NCI-H187 (cell line): ENCODE measurements at regions not wholly inside any gene's neighbourhood (a gene's known extent, or its start where the extent isn't known, plus 50 kb on each side); places are given as distances from the start of the nearest gene placed in this dataset.
"Not testable (repeated sequence)": the region's sequence is repeated elsewhere in the genome, so short reads cannot be mapped to it uniquely, and the experiment has no call there.

Experiments
- DNase-seq, 2 experiments: peaks; one replicate each; lab custom pipeline; 2025; lab: John Stamatoyannopoulos, UW

DNA sequence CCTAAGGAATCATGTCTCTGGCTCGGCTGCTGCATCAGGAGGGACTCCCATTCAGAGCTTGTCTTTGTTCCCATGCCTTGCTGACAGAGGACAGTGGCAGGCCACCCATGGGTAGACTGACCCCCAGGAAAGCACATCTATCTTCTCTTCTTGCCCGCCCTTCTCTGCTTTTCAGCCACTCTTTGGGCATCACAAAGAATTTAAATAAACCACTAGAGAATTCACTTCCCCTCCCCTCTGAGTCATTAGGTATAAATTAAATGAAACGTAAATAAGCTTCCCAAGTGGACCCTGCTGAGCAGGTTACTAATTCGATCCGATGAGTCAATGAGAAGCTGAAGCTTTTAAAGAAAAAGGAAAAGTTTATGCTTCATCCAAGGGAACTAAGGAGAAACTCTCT is 97.0 kb downstream of the DRD1 start:
- no peak for DNase-seq

DNA sequence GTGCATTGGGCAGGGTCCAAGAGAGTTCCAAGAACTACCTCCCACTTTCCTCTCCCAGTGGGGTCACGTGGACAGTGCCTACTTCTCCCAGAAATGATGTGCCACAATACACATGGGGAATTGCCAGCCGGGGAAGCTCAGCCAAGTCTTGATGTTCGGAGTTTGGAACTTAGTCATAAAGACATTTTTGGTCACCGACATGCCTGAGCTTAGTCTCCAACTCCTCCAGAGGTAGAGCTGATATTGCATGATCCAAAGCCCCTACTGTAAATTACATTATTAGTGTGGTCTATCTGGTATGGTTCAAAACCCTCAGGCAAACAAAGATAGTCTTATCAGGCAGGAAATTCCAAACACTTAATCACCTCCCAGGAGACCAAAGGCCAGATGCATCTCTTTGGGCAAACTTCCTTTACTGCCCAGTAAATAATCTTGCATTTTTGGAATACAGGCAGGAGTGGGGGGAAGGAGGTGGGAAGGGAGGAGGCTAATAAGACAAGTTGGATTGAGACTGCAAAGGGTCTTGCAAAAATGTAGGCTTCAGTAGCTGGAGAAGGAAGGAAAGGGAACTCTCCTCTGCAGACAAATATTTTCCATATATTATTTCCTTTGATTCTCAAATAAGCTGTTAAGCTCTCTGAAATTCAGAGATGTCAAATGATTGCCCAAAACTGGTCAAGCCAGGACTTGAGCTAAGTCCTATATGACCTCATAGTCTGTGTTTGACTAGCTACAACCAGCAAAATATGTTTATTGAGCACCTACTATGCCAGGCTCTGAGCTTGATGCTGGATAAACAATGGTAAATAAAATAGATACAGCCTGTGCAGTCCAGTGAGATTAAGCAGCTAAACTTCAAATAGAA is 99.4 kb downstream of the DRD1 start:
- no peak for DNase-seq

DNA sequence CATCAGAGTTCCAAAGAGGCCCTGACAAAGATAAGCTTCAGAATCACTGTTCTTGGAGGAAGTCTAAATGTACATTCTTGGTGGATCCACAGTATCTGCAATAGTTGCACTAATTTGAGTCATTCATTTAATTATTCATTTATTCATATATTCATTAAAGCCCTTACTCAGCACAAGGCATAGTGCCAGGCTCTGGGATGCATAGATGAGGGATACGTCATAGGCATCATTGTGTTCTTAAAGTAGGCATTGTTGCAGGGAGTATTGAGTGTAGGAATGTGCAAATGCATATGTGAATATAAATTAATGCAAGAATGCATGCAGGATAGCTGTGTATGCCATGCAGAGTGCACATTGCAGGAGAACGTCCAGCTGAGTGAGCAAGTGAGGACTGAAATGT is 100.7 kb downstream of the DRD1 start:
- no peak for DNase-seq

DNA sequence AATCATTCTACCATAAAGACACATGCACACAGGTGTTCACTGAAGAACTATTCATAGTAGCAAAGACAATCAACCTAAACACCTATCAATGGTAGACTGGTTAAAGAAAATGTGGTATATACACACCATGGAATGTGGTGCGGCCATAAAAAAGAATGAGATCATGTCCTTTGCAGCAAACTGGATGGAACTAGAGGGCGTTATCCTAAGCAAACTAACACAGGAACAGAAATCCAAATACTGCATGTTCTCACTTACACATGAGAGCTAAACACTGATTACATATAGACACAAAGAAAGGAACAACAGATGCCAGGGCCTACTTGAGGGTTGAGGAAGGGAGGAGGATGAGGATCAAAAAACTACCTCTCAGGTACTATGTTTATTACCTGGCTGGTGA is 103.8 kb downstream of the DRD1 start:
- no peak for DNase-seq

DNA sequence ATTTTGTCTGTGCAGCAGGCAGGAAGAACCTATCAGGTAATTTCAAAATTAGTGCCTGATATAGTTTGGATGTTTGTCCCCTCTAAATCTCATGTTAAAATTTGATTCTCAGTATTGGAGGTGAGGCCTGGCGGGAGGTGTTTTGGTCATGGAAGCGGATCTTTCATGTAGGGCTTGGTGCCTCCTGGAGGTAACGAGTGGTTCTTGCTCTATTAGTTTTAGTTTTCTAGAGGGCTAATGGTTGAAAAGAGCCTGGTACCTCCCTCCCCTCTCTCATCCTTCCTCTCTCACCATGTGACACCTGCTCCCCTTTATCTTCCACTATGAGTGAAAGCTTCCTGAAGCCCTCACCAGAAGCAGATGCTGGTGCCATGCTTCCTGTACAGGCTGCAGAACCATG is 106.3 kb downstream of the DRD1 start:
- DNase-seq: no peak

DNA sequence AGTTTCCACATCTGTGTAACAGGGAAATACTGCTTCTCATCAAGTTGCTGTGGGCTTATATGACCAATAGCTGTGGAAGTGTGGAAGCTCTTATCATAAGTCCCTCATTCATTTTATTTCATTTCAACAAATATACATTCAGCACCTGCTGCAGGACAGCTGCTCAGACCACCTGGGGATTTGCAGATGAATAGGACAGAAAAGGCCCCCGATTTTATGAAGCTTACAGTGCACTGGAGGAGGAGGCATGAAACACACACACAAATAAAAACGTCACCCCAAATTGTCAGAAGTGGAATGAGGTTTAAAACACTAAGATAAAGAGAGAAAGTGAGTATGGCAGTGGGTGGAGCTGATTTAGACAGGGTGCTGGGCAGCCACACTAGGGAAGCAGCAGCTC is 107.2 kb downstream of the DRD1 start:
- DNase-seq: no peak

DNA sequence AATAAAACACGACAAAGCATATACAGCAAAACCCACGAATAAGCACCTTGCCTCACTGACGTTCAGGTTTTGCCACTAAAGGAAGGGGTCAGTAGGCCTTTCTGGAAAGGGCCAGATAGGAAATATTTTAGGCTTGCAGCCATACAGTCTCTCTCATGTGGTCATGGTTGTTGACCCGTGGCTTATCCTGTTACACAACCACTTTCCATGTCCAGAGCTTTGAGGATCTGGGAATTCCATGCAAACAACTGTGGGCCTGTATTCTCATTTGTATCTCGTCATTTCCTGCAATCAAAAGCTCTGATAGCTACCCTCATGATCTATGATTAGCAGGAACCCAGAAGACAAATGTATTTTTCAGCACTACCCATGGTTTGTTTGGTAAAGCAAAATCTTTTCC is 108.3 kb downstream of the DRD1 start:
- DNase-seq: no peak

DNA sequence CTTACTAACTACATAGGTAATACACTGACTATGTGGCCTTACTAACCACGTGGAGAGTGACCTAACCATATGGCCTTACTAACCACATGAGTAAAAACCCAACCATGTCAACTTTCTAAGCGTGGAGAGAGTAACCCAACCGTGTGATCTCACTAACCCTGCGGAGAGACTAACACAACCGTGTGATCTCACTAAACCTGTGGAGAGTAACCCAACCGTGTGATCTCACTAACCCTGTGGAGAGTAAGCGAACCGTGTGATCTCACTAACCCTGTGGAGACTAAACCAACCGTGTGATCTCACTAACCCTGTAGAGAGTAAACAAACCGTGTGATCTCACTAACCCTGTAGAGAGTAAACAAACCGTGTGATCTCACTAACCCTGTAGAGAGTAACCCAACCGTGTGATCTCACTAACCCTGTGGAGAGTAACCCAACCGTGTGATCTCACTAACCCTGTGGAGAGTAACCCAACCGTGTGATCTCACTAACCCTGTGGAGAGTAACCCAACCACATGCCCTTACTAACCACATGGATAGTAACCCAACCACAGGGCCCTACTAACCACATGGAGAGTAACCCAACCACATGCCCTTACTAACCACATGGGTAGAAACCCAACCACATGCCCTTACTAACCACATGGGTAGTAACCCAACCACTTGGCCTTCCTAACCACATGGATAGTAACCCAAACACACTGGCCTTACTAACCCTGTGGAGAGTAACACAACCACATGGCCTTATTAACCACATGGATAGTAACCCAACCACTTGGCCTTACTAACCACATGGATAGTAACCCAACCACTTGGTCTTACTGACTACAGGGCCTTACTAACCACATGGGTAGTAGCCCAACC is 112.6 kb downstream of the DRD1 start:
- DNase-seq: not testable (repeated sequence)

DNA sequence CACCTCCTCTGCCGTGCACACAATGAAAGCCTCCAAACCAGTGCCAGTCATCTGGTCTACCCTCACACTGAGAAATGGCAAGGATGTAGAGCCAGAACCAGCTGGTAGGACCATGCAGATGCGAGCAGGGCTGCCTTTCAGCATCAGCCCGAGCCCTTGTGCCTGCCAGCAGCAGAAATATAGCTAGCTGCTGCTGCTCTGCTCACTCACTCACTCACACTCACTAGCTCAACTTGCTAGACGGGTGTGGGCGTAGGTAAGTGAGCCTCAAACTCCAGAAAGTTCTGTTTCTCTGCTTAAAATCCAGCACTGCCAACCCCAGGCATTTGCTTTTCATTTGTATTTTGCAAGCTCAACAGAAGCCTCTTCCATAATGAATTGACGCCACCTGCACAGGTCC is 114.0 kb downstream of the DRD1 start:
- no peak for DNase-seq

DNA sequence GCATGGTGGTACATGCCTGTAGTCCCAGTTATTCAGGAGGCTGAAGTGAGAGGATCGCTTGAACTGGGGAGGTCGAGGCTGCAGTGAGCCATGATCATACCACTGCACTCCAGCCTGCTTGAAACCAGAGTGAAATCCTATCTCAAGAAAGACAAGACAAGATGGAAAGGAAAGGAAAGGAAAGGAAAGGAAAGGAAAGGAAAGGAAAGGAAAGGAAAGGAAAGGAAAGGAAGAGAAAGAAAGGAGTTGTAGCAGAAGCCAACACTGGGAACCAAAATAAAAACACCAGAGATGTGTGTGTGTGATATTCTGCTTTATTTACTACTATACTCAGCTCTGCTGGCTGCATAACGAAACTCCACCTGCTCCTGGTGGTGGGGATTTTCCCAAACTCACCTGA is 115.3 kb downstream of the DRD1 start:
- no peak for DNase-seq

DNA sequence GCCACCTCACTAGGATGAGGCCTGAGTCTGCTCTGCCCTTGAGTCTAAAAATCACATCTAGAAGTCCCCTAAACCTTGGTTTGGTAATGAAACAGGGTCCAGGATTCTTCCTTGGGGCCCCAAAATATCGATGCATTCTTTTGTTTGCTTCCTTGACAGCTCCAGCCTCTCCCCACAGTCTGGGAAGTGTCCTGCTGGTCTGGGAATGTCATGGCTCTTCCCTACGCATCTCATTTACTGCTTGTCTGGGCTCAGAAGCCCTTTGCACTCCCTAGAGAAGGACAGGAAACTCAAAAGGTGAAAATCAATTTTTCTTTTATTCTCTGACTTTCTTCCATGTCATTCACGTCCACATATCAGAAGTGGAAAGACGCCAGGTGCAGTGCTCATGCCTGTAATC is 115.8 kb downstream of the DRD1 start:
- DNase-seq: no peak

DNA sequence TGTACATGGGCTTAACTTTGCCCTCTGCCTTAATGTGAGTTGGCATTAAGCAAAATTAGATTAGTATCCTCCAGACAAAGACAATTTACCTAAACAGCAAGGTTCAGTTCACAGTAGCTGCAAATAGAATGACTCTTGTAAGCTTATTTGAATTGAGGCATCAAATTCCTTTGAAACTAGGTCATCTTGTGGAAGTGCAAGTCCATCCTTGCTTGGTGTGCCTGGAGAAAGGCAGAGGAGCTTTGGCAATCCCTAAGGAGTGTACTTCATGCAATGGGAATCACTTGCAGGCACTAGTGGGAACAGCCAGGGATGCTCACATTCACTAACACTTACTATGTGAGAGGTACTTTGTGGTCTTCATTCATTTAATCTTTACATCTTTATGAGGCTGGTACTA is 118.3 kb downstream of the DRD1 start:
- DNase-seq: peak in 1 of 2 experiments; percentile 50

DNA sequence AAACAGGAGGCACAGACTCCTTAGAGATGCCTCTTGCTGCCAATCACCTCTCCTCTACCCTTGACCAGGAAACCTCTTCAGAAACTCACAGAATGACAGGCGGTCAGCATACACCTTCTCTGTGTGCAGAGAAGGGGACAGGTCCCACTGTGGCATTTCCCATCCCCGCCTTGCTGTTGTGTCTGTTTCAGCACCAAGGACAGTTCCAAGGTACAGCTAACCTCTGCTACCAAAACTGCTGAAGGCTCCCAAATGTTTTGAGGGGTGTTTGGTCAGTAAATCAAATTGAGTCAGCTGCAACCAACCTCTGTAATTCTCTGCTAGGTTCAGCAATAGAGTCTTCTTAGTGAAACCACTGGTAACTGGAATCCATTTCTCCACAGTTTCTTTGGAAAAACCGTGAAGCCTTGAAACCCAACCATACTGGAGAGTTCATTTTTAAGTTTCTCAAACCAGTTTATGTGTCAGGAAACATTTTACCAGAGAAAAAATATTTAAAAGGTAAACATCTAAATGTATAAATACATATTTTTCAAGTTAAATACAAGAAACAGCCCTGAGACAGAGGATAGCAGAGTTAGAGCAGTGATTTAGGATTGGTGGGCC is 122.0 kb downstream of the DRD1 start:
- no peak for DNase-seq

DNA sequence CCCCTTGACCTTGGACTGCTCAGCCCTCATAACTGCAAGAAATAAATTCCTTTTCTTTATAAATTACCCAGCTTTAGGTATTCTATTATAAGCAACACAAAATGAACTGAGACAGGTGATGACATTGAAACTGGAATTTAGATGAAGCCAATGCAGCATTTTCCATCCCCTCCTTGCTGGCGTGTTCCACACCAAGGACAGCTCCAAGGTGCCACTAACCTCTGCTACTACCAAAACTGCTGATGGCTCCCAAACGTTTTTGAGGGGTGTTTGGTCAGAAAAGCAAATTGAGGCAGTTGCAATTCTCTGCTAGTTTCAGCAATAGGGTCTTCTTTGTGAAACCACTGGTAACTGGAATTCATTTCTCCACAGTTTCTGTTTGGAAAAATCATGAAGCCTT is 124.8 kb downstream of the DRD1 start:
- no peak for DNase-seq

DNA sequence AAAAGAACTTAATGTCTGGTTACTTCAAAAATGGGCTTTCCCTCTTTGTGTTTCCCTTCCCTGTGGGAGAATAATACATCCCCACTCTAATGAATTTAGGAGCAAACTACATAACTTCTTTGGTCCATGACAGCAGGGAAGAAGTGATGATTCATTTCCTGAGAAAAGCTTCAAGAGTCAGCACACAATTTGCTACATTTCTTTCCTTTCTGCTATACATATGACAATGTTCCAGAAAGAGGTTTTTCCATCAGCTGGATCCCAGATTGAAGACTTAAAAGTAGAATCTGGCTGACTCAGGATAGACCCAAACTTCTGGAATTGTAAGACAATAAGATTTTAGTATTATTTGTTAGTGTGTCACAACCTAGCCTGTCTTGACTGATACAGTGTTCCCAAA is 126.1 kb downstream of the DRD1 start:
- no peak for DNase-seq

DNA sequence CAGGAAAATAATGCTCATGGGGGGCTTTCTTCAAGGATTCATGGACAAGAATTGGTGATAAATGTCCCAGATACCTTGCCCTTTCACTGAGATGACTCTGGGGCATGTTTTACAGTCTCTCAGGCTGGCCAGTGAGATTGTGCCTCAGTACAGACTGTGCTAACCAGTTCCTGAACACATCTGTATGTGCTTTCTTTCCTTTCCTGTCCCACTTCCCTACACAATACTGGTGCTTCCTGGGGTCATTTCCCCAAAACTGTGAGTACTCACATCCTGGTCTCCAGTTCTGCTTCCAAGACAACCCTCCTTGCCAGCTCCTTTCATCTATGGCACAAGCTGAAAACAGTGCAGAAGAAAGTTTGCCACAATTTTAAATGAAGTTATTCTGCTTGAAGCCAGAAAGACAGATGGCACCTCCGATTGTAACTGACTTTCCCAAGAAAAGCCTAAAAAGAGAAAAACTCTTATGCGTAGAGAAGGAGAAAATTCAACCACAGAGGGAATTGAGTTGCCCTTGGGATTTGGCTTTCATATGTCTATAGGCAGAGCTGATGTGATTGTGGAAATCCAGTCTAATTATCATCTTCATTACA is 134.7 kb downstream of the DRD1 start:
- no peak for DNase-seq

DNA sequence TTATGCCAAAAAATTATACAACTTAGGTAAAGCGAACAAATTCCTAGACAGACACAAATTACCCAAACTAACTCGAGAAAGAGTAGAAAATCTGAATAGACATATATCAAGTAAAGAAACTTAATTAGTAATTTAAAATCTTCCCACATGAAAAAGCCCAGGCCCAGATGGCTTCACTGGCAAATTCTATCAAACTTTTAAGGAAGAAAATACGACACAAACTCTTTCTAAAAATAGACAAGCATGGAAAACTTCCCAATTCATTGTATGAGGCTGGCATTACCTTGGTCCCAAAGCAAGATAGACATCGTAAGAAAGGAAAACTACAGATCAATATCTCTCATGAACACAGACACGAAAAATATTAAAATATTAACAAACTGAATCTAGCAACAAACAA is 135.3 kb downstream of the DRD1 start:
- no peak for DNase-seq

DNA sequence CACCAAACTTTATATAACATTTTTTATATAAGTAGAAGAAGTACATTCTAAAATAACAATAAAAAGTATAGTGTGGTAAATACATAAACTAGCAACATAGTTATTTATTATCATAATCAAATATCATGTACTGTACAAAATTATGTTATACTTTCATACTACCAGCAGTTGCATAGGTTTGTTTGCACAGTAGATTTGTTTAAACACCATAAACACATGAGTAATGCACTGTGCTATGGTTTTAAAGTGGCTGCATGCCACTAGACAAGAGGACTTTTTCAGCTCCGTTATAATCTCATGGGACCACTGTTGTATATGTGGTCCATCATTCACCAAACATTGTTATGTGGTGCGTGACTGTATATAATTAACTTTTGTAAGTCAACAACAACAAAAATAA is 137.6 kb downstream of the DRD1 start:
- no peak for DNase-seq

DNA sequence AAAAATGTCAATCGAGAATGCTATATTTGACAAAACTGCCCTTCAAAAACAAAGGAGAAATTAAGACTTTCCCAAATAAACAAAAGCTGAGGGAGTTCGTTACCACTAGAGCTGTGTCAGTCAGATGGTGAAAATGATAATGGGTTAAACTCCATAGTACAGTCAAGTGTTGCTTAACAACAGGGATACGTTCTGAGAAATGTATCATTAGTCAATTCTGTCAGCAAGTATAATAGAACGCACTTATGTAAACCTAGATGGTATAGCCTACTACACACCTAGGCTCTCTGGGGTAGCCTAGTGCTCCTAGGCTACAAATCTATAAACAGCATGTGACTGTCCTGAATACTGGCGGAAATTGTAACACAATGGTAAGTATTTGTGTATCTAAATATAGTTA is 138.7 kb downstream of the DRD1 start:
- no peak for DNase-seq

DNA sequence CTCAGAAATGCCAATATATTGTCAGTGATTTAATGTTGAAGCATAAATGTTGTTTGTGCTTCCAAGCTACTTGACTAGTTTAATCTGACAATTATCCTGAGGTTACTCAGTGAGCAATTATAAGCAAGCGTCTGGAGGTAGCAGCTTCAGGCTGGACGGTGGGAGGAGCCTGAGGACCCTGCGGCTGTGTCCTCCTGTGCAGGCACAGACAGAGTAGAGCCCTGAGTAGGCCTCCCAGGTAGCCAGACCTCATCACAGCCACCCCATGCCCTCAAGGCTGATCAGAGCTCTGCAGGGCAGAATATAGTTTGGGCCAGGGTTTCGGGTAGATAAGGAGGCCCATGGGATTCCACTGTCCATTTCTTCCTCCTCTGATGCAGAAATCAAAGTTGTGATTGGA is 153.6 kb downstream of the DRD1 start:
- no peak for DNase-seq

DNA sequence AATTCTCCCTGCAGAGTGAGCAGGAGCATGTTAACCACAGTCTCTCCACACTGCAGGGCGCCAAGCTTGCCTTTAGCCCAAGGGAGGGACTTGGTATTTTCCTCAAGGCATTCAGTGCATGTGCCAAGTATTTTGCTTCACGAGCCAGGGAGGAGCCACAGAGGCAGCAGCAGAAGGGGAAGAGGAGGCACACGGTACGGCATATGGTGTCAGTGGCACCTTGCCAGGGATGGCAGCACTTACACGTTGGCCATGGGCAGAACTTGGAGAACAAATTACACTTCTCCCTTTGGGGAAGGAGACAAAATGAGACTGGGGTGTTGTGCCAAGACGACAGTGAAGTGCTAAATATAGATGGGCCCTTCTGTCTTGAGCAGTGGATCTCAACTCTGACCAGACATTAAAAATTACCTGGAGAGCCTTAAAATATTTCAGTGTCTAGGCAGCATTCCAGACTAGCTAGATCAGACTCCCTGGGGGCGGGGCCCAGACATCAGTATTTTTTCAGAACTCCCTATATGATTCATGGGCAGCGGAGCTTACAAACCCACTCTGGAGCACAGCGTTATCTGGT is 155.8 kb downstream of the DRD1 start:
- no peak for DNase-seq

DNA sequence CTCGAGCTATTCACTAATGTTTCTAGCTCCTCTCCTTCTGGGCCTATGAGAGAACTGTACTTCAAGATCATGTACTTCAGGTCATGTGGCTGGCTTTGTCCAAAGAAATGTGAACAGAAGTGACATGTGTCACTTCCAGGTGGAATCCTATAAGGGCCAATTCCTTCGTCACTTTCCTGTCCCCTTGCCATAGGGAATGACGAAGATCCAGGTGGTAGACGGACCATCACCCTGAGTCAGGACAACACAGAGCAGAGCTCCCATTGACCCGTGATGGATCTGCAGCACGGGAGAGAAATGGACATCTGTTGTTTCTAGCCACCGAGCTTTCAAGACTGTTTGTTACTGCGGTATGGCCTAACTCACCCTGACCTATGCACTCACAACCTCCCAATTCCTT is 157.0 kb downstream of the DRD1 start:
- no peak for DNase-seq
